Lower lobe of right lung (tissue), 2 donors: ENCODE measurements at regions not wholly inside any gene's neighbourhood (a gene's known extent, or its start where the extent isn't known, plus 50 kb on each side); places are given as distances from the start of the nearest gene placed in this dataset.

Experiments
- ATAC-seq, 2 donors: fragments of 200-7000 bp; cut with Tn5 transposase; one replicate each; pipeline ENCODE4 v1.9.1; 2020 to 2022; ENCODE audit warnings: mild to moderate bottlenecking in 2 of 2, moderate library complexity in 2 of 2
- DNase-seq: peaks from one replicate; pipeline ENCODE4 v3.0.0-alpha.2; 2020
- H3K27ac ChIP-seq: fragments of 200-600 bp; one replicate; pipeline ENCODE4 v1.8.0; 2022
- H3K27me3 ChIP-seq: fragments of 200-600 bp; one replicate; pipeline ENCODE4 v1.8.0; 2022; ENCODE audit warnings: low read depth
- H3K36me3 ChIP-seq: fragments of 200-600 bp; one replicate; pipeline ENCODE4 v1.8.0; 2022; ENCODE audit warnings: mild to moderate bottlenecking
- H3K4me1 ChIP-seq: fragments of 200-600 bp; one replicate; pipeline ENCODE4 v1.8.0; 2022
- H3K4me3 ChIP-seq: fragments of 200-600 bp; one replicate; pipeline ENCODE4 v1.8.0; 2022; ENCODE audit warnings: mild to moderate bottlenecking
- H3K9me3 ChIP-seq: fragments of 200-600 bp; one replicate; pipeline ENCODE4 v1.8.0; 2022
- intact Hi-C: fragments of 100-400 bp; cut with DNase I; formaldehyde crosslinking; loops from one replicate; pipeline ENCODE4 v1.11.0; 2022
- TF ChIP-seq, protein P1 (sequence below): fragments of 200-600 bp; IDR thresholded peaks from one replicate; pipeline ENCODE4 v1.8.0; 2022; ENCODE audit warnings: antibody characterized with exemption, mild to moderate bottlenecking
- donor health status: DM: no; HTN: yes; CAD: no; lungs with severe emphysema.

DNA sequence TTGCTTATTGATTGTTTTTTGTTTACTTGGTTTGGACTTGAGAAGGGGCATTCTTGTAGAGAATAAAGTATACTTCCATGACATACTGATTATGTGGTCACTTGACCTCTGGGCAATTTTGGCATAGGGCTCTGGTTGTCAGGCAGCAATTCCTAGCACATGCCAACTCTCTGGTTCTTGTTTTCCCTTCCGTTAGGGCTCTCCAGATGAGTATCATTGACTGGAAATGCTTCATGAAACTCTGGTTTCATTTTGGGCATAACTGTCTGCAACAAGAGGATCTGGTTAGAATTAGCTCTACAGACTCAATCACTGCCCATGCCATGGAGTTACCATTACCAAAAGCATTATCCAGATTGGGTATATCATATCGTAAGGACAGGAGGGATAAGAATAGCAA lies 1057.9 kb downstream of the FAT4 start:
- no peak for DNase-seq
- H3K27me3 ChIP-seq = no peaks in the 10 kb centered on the region
- intact Hi-C loops = no loop called here
- no peak overlapping the region for H3K27ac ChIP-seq
- H3K4me1 ChIP-seq = no peaks in the 10 kb centered on the region
- no peaks in the 10 kb centered on the region for H3K9me3 ChIP-seq
- no peak for ATAC-seq
- TF ChIP-seq, protein P1, sequence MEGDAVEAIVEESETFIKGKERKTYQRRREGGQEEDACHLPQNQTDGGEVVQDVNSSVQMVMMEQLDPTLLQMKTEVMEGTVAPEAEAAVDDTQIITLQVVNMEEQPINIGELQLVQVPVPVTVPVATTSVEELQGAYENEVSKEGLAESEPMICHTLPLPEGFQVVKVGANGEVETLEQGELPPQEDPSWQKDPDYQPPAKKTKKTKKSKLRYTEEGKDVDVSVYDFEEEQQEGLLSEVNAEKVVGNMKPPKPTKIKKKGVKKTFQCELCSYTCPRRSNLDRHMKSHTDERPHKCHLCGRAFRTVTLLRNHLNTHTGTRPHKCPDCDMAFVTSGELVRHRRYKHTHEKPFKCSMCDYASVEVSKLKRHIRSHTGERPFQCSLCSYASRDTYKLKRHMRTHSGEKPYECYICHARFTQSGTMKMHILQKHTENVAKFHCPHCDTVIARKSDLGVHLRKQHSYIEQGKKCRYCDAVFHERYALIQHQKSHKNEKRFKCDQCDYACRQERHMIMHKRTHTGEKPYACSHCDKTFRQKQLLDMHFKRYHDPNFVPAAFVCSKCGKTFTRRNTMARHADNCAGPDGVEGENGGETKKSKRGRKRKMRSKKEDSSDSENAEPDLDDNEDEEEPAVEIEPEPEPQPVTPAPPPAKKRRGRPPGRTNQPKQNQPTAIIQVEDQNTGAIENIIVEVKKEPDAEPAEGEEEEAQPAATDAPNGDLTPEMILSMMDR = no peak
- H3K4me3 ChIP-seq = no peak overlapping the region
- H3K36me3 ChIP-seq = no peaks in the 10 kb centered on the region

GRCh38 chr4:126375462-126376054 lies 1060.8 kb downstream of the FAT4 start:
- Histone ChIP-seq H3K27ac (no peak overlapping the region), H3K9me3 (no peaks in the 10 kb centered on the region), H3K4me1 (no peaks in the 10 kb centered on the region), H3K36me3 (no peaks in the 10 kb centered on the region), H3K27me3 (no peaks in the 10 kb centered on the region), H3K4me3 (no peak overlapping the region)
- intact Hi-C loops = no loop called here
- ATAC-seq (no peak), DNase-seq (no peak)
- TF ChIP-seq, protein P1 = no peak

DNA sequence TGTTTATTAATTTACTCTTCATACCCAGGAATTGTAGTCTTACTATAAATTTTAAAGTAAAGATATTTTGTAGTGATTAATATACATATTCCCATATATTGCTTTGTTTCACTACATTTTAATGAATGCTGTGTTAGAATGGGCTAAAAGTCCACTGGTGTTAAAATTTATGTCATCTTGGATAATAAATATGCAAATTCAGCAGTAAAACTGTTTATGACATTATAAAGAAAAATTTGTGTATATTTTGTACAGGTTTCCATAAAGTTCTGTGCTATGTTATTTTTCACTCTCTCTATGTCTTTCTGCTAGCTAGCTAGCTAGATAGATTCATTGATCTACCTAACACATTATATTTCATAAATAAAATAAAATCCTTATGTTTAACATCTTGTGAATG lies 1071.2 kb downstream of the FAT4 start:
- no peak for DNase-seq
- Histone ChIP-seq H3K4me1 (no peaks in the 10 kb centered on the region), H3K36me3 (no peaks in the 10 kb centered on the region), H3K9me3 (peaks cover 5% of the 10 kb centered on the region), H3K4me3 (no peak overlapping the region), H3K27me3 (no peaks in the 10 kb centered on the region), H3K27ac (no peak overlapping the region)
- TF ChIP-seq, protein P1 = no peak
- intact Hi-C loops = no loop called here
- no peak for ATAC-seq

DNA sequence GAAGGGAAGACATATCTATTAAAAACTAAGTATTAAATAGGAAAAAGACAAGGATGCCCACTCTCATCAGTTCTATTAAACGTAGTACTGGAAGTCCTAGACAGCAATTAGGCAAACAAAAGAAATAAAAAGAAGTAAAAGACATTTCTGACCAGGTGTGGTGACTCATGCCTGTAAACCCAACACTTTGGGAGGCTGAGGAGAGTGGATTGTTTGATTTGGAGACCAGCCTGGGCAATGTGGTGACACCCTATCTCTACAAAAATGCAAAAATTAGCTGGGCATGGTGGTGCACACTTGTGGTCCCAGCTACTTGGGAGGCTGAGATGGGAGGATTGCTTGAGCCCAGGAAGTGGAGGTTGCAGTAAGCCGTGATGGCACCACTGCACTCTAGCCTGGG lies 1071.8 kb downstream of the FAT4 start:
- DNase-seq (no peak), ATAC-seq (no peak)
- intact Hi-C loops = no loop called here
- Histone ChIP-seq H3K4me3 (no peak overlapping the region), H3K9me3 (peaks cover 5% of the 10 kb centered on the region), H3K27me3 (no peaks in the 10 kb centered on the region), H3K36me3 (no peaks in the 10 kb centered on the region), H3K27ac (no peak overlapping the region), H3K4me1 (no peaks in the 10 kb centered on the region)
- TF ChIP-seq, protein P1 = no peak

- H3K27me3 ChIP-seq = no peaks in the 10 kb centered on the region
- H3K27ac ChIP-seq = no peak overlapping the region
- no peaks in the 10 kb centered on the region for H3K36me3 ChIP-seq
- no peak overlapping the region for H3K4me3 ChIP-seq
- ATAC-seq (no peak), DNase-seq (no peak)
- no peaks in the 10 kb centered on the region for H3K4me1 ChIP-seq
- TF ChIP-seq, protein P1 = no peak
- intact Hi-C loops = no loop called here
- H3K9me3 ChIP-seq = no peaks in the 10 kb centered on the region
These were observed 1080.9 kb downstream of the FAT4 start for GRCh38 chr4:126395664-126396063.

GRCh38 chr4:126396121-126396520 lies 1081.4 kb downstream of the FAT4 start:
- H3K27ac ChIP-seq = no peak overlapping the region
- no peaks in the 10 kb centered on the region for H3K27me3 ChIP-seq
- ATAC-seq = no peak
- H3K36me3 ChIP-seq = no peaks in the 10 kb centered on the region
- intact Hi-C loops = no loop called here
- no peaks in the 10 kb centered on the region for H3K9me3 ChIP-seq
- H3K4me3 ChIP-seq = no peak overlapping the region
- TF ChIP-seq, protein P1 = no peak
- no peak for DNase-seq
- H3K4me1 ChIP-seq = no peaks in the 10 kb centered on the region
